Activated CD8-positive, alpha-beta T cell treated with anti-CD3 and anti-CD28 coated beads for 36 hours (primary cell): ENCODE measurements at regions not wholly inside any gene's neighbourhood (a gene's known extent, or its start where the extent isn't known, plus 50 kb on each side); places are given as distances from the start of the nearest gene placed in this dataset.

Experiments
- ATAC-seq: fragments of 200-7000 bp; cut with Tn5 transposase; one replicate; pipeline ENCODE4 v1.10.0; 2021; ENCODE audit warnings: mild to moderate bottlenecking, moderate library complexity
- CTCF ChIA-PET: fragments of 350-600 bp; sonication (Branson Sonifier 250); formaldehyde crosslinking; loops from one replicate; lab custom pipeline; 2021; ENCODE audit warnings: antibody characterized with exemption; lab: Charles Lee
- POLR2A ChIA-PET: fragments of 350-600 bp; sonication (Branson Sonifier 250); formaldehyde crosslinking; loops from one replicate; lab custom pipeline; 2021; ENCODE audit warnings: antibody characterized with exemption; lab: Charles Lee
- DNase-seq: peaks from one replicate; pipeline ENCODE4 v3.0.0-alpha.2; 2020
- H3K27ac Mint-ChIP-seq: one replicate; pipeline ENCODE4 v1.8.0; 2021; ENCODE audit warnings: mild to moderate bottlenecking, mixed read lengths
- H3K27me3 Mint-ChIP-seq: one replicate; pipeline ENCODE4 v1.8.0; 2021; ENCODE audit warnings: mixed read lengths
- H3K36me3 Mint-ChIP-seq: one replicate; pipeline ENCODE4 v1.8.0; 2021; ENCODE audit warnings: low read depth, mixed read lengths
- H3K4me1 Mint-ChIP-seq: one replicate; pipeline ENCODE4 v1.8.0; 2021; ENCODE audit warnings: low read depth, mixed read lengths
- H3K4me3 Mint-ChIP-seq: one replicate; pipeline ENCODE4 v1.8.0; 2021; ENCODE audit warnings: mild to moderate bottlenecking, moderate library complexity, mixed read lengths
- H3K9me3 Mint-ChIP-seq: one replicate; pipeline ENCODE4 v1.8.0; 2021; ENCODE audit warnings: mixed read lengths
- intact Hi-C: fragments of 100-400 bp; cut with micrococcal nuclease; formaldehyde crosslinking; loops from one replicate; pipeline ENCODE4 v1.10.0; 2022
- TF ChIP-seq, protein P1 (sequence below): fragments of 200-600 bp; IDR thresholded peaks from one replicate; pipeline ENCODE4 v1.8.0; 2022; ENCODE audit warnings: antibody characterized with exemption, mild to moderate bottlenecking

DNA sequence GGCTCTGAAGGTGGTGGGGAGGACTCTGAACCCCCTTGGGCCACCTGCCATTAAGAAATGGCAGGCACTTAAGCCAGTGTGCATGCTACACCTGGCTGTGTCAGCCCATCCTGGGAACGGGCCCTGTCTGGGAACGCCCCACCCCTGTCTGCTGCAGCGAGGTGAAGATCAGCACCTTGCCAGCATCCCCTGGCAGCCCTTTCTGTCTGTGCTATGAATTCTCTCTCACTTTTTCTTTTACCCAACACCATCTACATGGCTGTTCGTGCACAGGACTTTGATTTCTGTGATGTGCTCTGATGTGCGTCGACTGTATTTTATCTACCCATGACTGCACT, 452.9 kb upstream of the B3GAT1 start:
- H3K4me1 Mint-ChIP-seq = peaks cover 3% of the 10 kb centered on the region
- ChIA-PET POLR2A (no interaction called here), CTCF (no interaction called here)
- H3K4me3 Mint-ChIP-seq = no peak overlapping the region
- no peaks in the 10 kb centered on the region for H3K36me3 Mint-ChIP-seq
- intact Hi-C loops = no loop called here
- H3K27me3 Mint-ChIP-seq = peaks cover 3% of the 10 kb centered on the region
- DNase-seq (no peak), ATAC-seq (no peak)
- H3K27ac Mint-ChIP-seq = no peak overlapping the region
- TF ChIP-seq, protein P1, sequence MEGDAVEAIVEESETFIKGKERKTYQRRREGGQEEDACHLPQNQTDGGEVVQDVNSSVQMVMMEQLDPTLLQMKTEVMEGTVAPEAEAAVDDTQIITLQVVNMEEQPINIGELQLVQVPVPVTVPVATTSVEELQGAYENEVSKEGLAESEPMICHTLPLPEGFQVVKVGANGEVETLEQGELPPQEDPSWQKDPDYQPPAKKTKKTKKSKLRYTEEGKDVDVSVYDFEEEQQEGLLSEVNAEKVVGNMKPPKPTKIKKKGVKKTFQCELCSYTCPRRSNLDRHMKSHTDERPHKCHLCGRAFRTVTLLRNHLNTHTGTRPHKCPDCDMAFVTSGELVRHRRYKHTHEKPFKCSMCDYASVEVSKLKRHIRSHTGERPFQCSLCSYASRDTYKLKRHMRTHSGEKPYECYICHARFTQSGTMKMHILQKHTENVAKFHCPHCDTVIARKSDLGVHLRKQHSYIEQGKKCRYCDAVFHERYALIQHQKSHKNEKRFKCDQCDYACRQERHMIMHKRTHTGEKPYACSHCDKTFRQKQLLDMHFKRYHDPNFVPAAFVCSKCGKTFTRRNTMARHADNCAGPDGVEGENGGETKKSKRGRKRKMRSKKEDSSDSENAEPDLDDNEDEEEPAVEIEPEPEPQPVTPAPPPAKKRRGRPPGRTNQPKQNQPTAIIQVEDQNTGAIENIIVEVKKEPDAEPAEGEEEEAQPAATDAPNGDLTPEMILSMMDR = no peak
- H3K9me3 Mint-ChIP-seq = no peaks in the 10 kb centered on the region

- intact Hi-C loops = no loop called here
These were observed 452.4 kb upstream of the B3GAT1 start for GRCh38 chr11:134864233-134864967.

DNA sequence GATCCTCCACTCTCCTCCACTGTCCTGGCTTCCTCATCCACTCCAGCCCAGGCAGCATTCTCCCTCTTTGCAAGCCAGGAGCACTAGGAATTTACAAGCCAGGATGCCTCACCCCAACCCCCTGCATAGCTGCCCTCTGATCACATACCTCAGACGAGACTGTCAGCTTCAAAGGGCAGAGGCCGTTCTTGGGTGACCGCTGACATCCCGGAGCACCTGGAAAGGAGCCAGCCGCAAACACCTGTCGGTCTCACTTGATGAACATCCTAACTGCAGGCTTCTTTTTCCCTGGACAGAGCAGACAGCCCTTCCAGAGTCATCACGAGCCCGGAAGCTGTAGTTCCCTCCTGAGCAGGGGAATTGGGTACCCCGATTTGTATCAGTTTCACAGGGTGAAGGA, 451.3 kb upstream of the B3GAT1 start:
- Mint-ChIP-seq H3K27me3 (peaks cover 3% of the 10 kb centered on the region), H3K4me3 (no peak overlapping the region), H3K36me3 (no peaks in the 10 kb centered on the region), H3K9me3 (no peaks in the 10 kb centered on the region), H3K4me1 (peaks cover 3% of the 10 kb centered on the region), H3K27ac (no peak overlapping the region)
- POLR2A ChIA-PET = no interaction called here
- intact Hi-C loops = no loop called here
- TF ChIP-seq, protein P1 = no peak
- ATAC-seq = no peak
- DNase-seq = no peak
- CTCF ChIA-PET = no interaction called here

More at GRCh38 chr11:134864233-134864967, 452.4 kb upstream of the B3GAT1 start:
- Mint-ChIP-seq H3K4me1 (peaks cover 3% of the 10 kb centered on the region), H3K4me3 (no peak overlapping the region), H3K9me3 (no peaks in the 10 kb centered on the region), H3K36me3 (no peaks in the 10 kb centered on the region), H3K27me3 (peaks cover 3% of the 10 kb centered on the region), H3K27ac (no peak overlapping the region)
- TF ChIP-seq, protein P1 = no peak
- DNase-seq (no peak), ATAC-seq (no peak)
- POLR2A ChIA-PET = no interaction called here
- CTCF ChIA-PET = no interaction called here

DNA sequence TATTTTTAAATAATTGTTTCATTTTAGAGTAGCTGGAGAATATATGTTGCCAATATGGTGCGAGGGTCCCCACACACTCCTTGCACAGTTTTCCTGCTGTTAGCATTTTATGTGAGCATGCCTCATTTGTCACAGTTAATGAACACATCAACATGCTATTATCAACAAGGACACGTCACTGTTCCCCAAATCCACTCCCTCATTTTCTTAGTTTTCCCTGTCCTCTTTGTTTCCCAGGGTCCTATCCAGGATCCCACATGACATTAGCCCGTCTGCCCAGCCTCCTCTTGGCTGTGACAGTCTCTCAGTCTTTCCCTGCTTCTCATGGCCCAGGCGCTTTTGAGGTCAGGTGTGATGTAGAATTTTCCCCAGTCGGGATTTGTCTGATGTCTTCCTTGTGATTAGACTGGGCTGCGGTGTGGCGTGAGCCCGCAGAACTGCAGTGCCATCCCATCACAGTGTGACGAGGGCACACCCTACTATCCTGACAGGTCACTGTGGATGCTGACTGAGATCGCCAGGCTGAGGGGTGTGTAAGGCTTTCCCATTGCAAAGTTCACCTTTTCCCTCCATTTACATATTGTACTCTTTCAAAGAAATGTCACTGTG, 450.6 kb upstream of the B3GAT1 start:
- H3K9me3 Mint-ChIP-seq = no peaks in the 10 kb centered on the region
- H3K36me3 Mint-ChIP-seq = no peaks in the 10 kb centered on the region
- no peak for DNase-seq
- CTCF ChIA-PET = no interaction called here
- no peak for ATAC-seq
- intact Hi-C loops = no loop called here
- TF ChIP-seq, protein P1 = no peak
- no peaks in the 10 kb centered on the region for H3K27me3 Mint-ChIP-seq
- H3K27ac Mint-ChIP-seq = no peak overlapping the region
- no peak overlapping the region for H3K4me3 Mint-ChIP-seq
- H3K4me1 Mint-ChIP-seq = no peaks in the 10 kb centered on the region
- POLR2A ChIA-PET = no interaction called here

GRCh38 chr11:134862105-134862502, 450.1 kb upstream of the B3GAT1 start:
- ChIA-PET CTCF (no interaction called here), POLR2A (no interaction called here)
- Mint-ChIP-seq H3K27me3 (no peaks in the 10 kb centered on the region), H3K4me3 (no peak overlapping the region), H3K4me1 (no peaks in the 10 kb centered on the region), H3K27ac (no peak overlapping the region), H3K9me3 (no peaks in the 10 kb centered on the region), H3K36me3 (no peaks in the 10 kb centered on the region)
- TF ChIP-seq, protein P1 = no peak
- intact Hi-C loops = no loop called here
- DNase-seq (no peak), ATAC-seq (no peak)
